Right lobe of liver (tissue), 4 donors: ENCODE measurements at regions not wholly inside any gene's neighbourhood (a gene's known extent, or its start where the extent isn't known, plus 50 kb on each side); places are given as distances from the start of the nearest gene placed in this dataset.

Source experiments
- CTCF ChIP-seq, 4 donors: fragments of 200-600 bp in 3 of 4; fragments of 450-650 bp in 1 of 4; IDR thresholded peaks; one replicate each; pipeline versions ENCODE4 v1.5.1 to v1.8.0; 2016 to 2022; ENCODE audit warnings: antibody characterized with exemption in 4 of 4, mild to moderate bottlenecking in 2 of 4
- POLR2A ChIP-seq: fragments of 450-650 bp; IDR thresholded peaks from one replicate; pipeline ENCODE4 v1.6.1; 2017; ENCODE audit warnings: antibody characterized with exemption, mild to moderate bottlenecking
- donor health status: DM: no; HTN: no; CAD: no.
- donor health status: DM: no; HTN: no; CAD: no.
- donor health status: DM: no; HTN: yes; CAD: no.

- TF ChIP-seq CTCF (IDR thresholded peaks at IDR 0.05) = no peak
- TF ChIP-seq POLR2A = no peak
Observed at GRCh38 chr6:150752409-150752808, 113.1 kb upstream of the MTHFD1L start.
